NCI-H2029 (cell line): ENCODE measurements at regions not wholly inside any gene's neighbourhood (a gene's known extent, or its start where the extent isn't known, plus 50 kb on each side); places are given as distances from the start of the nearest gene placed in this dataset.

Experiments used
- DNase-seq: peaks from one replicate; lab custom pipeline; 2025; lab: John Stamatoyannopoulos, UW

DNA sequence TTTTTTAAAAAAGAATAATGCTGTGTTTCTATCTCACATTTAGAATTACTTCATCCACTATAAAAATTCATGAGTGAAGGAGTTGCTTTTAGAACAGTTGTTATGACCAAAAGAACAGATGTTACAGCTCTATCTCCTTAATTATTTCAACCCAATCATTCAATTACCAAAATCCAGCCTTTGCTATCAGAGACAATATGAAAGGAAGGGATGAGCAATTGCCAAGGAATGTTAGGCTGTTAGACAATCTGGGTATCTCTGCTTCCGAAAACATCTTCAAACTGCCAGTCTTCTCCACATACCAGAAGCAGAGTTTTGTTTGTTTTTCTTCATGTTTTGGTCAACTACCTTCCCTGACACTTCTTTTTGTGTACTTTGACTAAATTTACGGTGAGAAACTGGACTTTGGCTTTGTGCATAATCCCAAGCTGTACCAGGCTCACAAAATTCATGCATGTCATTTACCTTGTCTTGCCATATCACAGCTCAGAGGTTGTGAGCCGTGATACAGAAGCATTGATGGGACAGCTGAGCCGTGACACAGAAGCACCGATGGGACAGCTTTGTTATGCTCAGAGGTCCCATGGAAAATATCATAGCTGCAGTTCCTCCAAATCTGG is 405.5 kb downstream of the KIF4B start:
- no peak for DNase-seq

DNA sequence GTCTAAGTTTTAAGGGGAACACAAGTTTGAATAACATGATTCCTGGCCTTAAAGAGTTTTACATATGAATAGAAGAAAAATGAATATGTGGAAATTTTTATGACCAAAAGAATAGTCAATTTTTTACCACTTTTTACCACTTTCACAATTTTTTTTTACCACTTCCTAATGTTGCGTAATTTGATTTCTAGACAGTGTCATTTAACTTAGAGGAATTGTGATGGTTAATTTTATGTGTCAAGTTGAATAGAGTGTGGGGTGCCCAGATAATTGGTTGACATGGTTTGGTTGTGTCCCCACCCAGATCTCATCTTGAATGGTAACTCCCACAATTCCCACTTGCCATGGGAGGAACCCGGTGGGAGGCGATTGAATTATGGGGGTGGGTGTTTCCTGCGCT is 416.6 kb downstream of the KIF4B start:
- DNase-seq: no peak

DNA sequence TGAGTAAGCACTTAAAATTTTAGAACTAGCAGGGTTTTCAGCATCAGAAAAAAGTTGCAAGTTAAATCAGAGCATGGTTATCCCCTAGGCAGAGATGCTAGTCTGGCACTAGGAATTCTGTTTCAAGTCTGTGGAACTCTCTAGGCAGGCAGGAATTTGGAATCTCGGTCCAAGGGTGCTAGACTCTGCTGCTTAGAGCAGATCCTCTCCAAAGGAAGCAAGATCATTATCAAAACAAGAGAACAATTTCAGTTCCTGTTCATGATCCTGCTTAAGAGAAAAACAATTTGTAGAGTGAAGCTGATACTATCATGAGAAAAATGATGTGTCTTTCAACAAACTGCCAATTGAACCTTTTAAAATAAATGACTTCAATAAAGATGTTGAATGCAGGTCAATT is 420.7 kb downstream of the KIF4B start:
- no peak for DNase-seq

DNA sequence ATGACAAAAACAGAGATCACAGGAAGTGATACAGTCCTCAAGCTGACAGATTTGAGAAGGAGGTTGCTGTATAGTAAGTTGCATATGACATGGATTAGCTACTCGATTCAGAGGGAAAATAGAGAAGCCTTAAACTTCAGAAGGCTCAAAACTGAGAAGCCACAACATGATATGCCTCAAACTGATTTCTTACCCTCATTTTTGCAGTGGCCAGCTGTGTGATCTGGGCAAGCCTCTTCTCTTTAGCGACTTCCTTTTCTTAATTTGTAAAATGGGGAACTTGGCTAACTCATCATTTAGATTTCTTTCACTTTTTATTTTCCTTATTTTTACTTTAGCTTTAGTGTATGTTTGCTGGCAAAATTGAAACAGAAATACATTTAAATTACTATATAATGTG is 421.1 kb downstream of the KIF4B start:
- DNase-seq: no peak

DNA sequence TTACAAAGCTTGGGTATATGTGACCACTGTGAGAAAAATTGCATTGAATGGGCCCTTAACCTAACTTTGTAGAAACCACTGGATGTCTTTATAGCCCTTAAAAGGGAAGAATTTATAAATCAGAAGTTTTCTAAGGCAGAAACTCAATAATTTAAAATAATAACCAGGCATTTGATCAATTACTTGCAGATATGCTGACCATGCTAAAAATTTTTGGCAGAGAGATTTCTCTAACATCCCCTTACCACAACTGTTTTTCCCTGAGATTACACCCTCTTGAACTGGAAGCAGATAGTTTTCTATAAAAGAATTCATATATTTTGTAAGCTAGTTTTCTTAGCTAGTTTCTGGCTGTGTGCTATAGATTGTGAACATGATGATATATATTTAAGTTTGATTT is 428.3 kb downstream of the KIF4B start:
- no peak for DNase-seq

DNA sequence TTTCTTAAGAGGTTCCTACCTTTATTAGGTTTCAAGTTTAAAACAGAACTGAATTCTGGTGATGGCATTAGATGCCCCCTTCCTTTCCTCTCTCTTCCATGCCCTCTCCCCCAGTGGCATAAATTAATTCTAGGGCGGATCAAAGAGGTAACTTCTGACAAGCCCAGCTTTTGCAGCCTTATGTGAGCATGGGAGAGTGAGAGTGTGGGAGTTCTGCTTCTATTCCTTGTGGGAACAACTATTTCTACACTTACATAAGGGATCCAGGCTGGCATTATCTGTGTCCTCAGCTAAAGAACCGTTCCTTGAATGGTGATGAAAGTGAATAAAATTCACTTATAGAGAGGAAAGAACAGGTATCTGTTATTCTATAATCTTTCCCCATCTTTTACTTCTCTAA is 437.6 kb downstream of the KIF4B start:
- no peak for DNase-seq

DNA sequence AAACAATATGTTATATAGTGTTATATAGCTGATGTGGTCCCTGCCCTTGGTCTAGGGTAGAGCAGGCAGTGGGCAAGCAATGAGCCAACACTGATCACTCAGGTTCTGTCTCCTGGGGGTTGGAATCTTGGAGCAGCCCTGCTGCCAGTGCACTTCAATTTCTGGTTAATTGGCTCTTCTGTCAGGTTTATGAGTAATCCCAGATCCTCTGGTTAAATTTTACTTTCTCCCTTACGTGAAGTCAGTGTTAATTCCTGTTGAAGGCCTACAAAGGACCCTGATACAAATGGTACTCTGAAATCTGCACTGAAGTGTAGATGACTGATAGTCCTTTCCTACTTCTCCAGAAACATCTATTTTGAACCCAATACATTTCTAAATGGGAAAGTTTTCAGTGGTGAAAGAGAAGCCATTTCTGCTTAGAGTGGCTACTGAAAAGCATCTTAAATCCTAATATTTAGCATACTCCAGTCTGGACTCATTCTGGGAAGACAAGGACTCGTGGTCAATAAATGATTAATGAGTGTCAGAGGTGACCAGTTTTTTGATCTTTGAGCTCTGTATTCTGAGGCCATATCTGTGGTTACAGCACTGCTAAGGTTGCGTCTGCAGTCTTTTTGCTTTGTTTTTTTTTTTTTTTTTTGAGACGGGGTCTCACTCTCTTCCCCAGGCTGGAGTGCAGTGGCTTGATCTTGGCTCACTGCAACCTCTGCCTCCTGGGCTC is 442.4 kb downstream of the KIF4B start:
- DNase-seq: no peak

DNA sequence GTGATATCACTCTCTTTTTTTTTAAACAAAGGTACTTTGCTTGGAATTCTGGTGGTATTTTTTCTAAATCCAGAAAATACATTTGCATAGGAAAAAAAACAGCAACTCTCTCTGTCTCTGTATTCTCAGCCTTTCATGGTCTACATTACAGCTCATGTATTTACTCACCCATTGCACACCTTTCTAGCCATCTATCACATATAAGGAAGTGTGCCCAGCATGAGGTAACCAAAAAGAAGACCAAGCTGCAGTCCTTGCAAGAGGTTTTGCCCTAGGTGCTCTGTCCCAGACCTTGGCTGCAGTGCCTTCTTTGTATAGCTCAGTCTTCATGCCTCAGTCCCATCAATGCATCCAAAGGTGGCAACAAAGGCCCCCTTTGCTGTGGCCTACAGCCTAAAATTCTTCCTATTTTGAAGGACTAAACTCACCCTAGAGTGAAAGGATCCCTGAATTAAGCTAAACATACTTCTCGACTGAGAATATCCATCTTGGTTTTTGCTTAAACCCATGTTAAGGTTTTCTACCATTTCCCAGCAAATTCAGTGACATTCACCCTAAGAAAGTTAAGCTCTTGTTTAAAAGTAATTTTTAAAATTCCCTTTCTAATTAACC is 446.4 kb downstream of the KIF4B start:
- peak; percentile 24 for DNase-seq

DNA sequence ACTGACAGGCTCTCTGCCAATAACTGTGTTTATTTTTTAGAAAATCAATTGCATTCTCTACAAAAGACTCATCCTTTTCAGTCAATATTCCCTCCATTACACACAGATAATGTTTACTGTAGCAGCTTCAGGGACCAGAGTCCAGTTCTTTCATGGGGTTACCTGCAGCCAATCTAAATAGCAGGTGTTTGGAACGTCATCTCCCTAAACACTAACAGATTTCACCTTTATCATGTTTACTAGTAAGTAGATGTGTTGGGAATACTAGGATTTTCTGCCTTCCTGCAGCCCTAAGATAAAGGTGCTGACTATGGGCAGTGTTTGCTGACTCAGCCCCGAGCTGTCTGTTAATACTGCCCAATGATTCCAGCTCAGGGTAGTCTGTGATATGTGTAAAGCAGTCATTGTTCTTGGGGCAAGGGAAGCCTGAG is 447.0 kb downstream of the KIF4B start:
- peak; percentile 25 for DNase-seq

DNA sequence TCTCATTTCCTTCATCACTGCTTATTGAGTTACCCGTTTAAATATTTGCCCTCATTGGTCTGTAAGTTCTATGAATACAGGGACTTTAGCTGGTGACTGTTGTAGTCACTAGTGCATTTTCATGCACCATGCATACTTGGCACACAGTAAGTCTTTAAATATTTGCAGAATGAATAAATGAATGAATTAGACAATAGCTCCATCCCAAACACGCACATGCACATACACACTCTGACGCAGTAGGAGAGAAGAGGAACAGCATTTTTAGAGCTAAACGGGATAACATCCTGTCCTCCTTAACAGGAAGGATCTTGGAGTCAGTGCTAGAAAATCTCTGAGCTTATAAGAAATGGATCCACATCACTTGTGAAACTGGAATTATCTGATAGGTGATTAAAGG is 447.7 kb downstream of the KIF4B start:
- no peak for DNase-seq

DNA sequence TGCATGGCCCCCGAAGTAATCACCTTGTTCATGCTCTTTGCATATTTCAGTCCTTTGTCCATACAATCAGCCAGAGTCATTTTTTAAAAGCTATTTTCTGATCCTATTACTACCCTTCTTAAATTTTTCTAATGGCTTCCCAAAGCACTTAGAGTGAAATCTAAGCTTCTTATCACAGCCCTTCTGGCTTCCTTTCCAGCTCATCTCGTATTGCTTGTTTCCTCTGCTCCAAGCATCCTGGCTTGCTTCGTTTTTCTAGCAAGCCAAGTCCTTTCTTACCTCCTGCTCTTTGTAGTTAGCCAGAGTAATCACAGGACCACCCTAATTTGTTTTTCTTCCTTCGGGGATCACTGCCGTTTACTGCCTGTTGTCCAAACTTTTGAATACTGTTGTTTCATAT is 453.3 kb downstream of the KIF4B start:
- DNase-seq: no peak

DNA sequence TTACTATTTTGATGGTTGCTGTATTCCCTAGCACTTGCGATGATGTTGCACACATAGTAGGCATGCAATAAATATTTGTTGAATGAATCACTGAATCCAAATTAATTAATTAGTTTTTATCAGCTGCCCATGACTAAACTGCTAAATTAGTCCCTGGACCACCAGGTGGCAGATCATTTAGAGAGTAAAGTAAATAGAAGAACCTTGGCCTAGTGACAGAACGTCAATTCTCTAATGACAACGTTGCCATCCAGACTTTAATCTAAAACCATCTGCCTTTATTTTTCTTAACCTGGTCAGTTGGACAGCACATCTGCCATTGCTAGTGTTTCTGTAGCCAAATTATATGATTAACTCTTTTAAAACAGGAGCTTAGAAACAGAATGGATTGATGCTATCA is 457.5 kb downstream of the KIF4B start:
- DNase-seq: no peak

DNA sequence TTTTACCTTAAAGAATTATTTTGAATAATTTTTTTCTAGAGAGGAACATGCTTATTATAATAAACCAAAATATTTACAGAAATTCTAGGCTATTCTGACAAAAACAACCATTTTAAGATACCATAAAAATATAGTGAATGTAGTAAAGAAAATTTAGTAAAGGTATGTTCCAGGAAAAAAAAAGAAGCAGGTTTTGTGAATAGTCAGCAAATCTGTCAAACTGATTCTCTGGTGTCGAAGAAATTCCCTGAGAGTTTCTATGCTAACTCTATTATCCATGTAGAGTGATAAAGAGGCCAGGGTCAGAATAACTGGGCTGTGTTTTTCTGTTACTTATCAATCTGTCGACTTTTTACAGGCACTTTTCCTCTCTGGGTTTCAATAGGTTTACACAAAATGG is 459.2 kb downstream of the KIF4B start:
- no peak for DNase-seq

DNA sequence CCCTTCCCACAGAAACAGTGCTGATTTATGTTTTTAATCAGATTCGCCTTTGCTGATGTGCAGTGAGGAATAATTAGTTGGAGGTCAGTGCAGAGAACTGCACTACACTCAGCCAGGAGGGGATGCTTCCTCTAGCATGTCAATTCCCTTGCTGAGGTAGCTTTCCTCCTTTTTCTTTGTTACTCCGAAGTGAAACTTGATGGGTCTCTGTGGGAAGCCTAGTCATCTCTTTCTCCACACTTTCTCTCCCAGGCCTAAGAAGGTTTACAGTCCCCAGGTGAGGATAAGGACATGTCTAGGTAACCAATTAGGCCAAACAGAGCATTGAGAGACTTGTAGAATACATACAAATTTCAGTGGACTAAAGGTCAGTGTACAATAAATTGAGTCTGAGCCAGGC is 461.8 kb downstream of the KIF4B start:
- no peak for DNase-seq

DNA sequence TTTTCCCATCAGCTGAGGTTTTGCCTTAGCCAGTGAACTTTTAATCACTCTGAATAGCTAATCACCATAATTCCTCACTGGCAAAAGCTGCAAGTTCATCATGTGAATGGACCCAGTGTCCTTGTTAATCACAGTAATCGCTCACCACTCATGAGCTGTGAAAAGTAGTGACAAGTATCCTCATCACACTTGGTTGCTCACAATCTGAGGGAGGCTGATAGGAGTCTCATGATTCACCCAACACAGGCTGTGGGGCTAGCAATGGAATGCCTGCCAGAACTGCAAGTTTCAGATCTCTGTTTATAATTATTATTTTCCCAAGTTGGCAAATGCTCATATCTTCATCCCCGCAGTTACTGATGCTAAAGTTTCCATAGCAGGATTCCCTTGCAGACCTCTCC is 467.2 kb downstream of the KIF4B start:
- no peak for DNase-seq

DNA sequence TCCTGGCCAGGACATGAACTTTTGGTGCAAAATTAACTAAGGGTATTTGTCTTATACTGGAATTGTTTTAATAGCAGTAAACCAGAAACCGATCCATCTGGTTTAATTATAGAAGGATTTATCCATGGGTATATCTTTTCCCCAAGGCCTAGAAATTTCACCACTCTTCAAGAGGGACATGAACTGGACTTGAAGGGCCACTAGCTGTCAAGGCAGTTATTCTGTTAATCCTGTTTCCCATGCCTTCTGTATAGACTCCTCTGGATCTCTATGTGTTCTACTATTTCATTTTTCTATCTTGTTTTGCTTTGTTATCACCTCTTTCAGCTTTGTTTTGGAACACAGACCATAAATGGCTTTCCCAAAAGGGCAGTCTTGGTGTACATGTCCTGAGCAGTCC is 467.6 kb downstream of the KIF4B start:
- no peak for DNase-seq

DNA sequence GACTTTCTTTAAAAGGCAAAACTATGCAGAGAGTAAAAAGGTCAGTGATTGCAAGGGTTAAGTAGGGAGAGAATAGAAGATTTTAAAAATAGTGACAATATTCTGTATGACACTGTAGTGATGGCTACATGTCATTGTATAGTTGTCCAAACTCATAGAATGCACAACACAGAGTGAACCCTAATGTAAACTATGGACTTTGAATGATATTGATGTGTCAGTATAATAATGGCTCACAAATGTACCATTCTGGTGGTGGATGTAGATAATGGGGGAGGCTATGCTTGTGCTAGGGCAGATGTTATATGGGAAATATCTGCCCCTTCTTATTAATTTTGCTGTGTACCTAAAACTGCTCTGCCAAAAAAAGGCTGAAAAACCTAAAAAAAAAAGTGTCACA is 468.9 kb downstream of the KIF4B start:
- DNase-seq: no peak

DNA sequence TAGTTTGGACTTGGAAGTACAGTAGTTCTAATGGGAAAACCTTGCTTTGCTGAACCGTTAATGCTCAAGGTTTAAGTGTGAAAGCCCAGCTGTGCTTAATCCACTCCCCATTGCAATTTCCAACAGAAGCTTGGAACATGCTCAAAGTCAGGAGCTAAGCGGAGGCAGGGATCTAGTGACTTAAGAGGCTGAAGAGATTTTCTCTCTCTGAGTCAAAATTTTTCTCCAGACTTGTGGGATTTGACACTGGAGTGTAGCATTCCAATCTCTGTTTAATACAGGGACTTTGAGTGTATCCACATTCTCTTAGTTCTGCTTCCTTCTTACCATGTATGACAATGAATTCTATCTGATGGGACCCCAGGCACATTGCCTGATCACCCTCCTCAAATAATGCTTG is 471.8 kb downstream of the KIF4B start:
- DNase-seq: no peak

DNA sequence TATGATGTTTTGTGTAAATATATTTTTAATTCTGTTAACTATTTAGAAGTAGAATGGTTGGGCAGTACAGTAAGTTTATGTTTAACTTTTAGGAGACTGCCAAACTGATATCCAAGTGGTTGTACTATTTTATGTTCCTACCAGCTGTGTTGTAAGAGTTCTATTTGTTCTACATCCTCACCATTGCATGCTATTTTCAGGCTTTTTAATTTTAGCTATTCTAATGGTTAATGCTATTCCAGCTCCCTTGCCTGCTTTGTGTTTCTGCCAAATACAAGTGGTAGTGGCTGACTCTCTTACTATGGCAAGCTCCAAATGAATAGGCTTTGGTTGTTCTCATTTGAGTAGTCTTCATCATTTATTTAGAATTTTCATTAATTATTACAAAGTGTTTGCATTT is 476.4 kb downstream of the KIF4B start:
- DNase-seq: no peak

DNA sequence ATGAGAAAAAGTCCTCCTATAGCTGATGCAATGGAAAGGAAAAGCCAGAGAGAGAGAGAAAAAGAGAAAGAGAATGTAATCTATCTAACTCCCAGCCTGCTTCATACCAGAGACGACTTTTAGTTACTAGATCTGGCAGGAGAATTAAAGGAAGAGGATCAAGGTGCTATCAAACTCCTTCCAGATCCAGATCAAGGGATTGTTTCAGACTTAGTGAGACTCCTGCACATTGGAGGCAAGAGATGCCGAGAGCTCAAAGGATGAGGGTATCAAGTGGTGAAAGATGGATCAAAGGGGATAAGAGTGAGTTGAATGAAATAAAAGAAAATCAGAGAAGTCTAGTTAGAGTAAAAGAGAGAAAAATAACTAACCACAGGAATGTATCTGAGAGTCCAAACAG is 478.6 kb downstream of the KIF4B start:
- DNase-seq: no peak

DNA sequence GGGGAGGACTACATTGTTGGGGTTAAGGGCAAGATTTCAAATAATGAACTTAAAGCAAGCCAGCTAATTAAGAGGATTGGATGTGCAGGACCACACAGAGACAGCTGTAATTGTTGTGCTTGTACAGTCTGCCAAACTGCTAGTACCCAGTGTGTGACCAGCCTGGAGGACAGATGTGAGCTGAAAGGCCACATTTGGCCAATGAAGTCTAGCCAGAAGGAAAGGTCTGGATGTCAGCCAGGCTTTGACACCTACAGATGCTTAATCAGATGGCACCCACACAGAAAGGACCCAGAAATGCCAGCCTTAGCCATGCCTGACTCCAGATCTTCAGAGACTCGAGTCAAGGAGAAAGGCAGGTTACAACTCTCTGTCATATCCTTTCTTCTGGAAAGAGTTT is 491.1 kb downstream of the KIF4B start:
- no peak for DNase-seq

DNA sequence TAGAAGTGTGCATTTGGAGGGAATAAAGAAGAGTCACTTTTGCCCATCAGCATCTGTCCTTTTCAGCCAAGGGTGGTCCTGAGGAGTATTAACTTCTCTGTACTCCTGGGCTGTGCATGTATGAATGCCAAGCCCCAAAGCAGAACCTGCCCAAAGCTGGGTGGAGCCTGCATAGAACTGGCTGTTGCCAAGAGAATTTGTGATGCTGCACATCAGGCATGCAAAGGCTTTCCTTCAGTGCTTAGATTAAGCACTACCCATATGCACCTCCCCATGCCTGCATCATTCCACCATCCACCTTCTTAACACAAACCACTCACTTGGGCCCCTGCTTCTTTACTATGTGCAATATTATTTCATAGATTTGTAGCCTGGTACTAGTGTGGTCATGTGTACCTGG is 493.8 kb downstream of the KIF4B start:
- DNase-seq: no peak

DNA sequence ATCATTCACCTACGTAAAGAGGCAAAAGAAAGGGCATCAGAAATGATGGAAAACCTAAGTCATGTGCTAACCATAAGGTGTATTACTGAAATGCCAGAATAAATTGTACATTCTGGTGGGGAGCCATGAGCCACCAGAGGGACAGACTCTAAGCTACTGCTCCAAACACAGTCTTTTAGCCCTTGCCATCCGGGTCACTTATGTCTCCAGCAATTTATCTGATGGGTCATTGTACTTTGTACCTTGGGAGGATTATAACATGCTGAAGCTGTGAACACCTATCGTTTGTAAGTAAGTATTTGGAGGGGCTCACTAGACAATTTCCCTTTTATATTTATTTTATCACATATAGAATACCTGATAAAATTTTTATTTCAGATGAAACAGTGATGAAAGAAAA is 495.1 kb downstream of the KIF4B start:
- DNase-seq: no peak

DNA sequence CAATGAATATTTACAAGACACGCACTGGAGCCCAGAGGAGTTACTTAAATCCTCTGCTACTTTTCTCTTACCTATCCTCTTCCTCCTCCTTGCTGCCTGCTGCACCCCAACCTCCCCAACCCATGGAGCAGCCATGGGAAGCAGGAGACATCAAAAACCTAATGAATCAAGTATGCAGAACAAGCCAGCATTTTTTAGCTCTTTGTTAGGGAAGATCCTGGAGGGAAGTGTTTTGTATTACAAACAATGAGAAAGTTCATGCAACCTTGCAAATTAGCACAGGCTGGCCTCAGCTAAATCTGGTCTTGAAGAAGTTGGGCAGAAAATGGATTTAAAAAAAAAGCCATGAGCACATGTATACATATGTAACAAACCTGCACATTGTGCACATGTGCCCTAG is 498.8 kb downstream of the KIF4B start:
- no peak for DNase-seq
